ENCODE measurements at regions not wholly inside any gene's neighbourhood (a gene's known extent, or its start where the extent isn't known, plus 50 kb on each side); places are given as distances from the start of the nearest gene placed in this dataset.

- TF ChIP-seq BHLHE40 (IDR thresholded peaks at IDR 0.05; ENCODE audit: low read length) (no peak), MEIS2 (CRISPR knock-in tag; IDR thresholded peaks at IDR 0.05) (no peak), ZNF761 (CRISPR knock-in tag; conservative IDR thresholded peaks at IDR 0.05) (no peak), NR2C2 (CRISPR knock-in tag; IDR thresholded peaks at IDR 0.05; ENCODE audit: borderline replicate concordance) (no peak), POLR2AphosphoS2 (IDR thresholded peaks at IDR 0.05; ENCODE audit: low read depth, low read length) (no peak), RAD21 (CRISPR knock-in tag; IDR thresholded peaks at IDR 0.05) (no peak), ZNF326 (CRISPR knock-in tag; IDR thresholded peaks at IDR 0.05; ENCODE audit: borderline replicate concordance) (no peak), CENPX (CRISPR knock-in tag; IDR thresholded peaks at IDR 0.05) (no peak), ZNF792 (CRISPR knock-in tag; IDR thresholded peaks at IDR 0.05) (no peak), ZNF138 (CRISPR knock-in tag; IDR thresholded peaks at IDR 0.05; ENCODE audit: low read depth) (no peak)
Observed at GRCh38 chr13:60242043-60242595, 78.4 kb upstream of the DIAPH3 start.
